ENCODE measurements at regions not wholly inside any gene's neighbourhood (a gene's known extent, or its start where the extent isn't known, plus 50 kb on each side); places are given as distances from the start of the nearest gene placed in this dataset.

DNA sequence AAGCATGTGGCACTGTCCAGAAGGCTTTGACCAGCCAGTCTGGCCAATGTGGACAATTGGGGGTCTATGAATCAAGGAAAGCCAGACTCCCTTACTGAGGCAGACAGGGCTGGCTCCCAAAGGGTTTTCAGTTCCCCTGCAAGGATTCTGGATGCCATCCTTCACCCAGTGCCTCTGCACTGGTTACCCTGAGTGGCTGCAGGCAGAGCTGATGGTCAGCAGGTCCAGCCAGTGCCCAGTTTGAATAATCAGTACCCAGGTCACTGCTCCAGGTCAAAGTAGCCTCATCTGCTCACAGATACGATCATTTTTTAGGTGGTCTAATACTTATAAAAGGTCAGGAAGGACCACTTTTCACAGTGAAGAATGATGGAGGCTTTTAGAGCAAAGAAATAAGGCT lies 52.2 kb upstream of the MAMLD1 start:
- WGBS, 2 donors: 80% methylated on average over 1 of the region's 1 CpG; no CpG with 5 or more reads in 1 of the 2 donors
- DNase-seq: no peak
- no peak for TF ChIP-seq POLR2A (IDR thresholded peaks at IDR 0.05)
- TF ChIP-seq, protein P1, sequence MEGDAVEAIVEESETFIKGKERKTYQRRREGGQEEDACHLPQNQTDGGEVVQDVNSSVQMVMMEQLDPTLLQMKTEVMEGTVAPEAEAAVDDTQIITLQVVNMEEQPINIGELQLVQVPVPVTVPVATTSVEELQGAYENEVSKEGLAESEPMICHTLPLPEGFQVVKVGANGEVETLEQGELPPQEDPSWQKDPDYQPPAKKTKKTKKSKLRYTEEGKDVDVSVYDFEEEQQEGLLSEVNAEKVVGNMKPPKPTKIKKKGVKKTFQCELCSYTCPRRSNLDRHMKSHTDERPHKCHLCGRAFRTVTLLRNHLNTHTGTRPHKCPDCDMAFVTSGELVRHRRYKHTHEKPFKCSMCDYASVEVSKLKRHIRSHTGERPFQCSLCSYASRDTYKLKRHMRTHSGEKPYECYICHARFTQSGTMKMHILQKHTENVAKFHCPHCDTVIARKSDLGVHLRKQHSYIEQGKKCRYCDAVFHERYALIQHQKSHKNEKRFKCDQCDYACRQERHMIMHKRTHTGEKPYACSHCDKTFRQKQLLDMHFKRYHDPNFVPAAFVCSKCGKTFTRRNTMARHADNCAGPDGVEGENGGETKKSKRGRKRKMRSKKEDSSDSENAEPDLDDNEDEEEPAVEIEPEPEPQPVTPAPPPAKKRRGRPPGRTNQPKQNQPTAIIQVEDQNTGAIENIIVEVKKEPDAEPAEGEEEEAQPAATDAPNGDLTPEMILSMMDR (IDR thresholded peaks at IDR 0.05): no peak

GRCh38 chrX:150312931-150313330 lies 50.2 kb upstream of the MAMLD1 start:
- WGBS, 2 donors: 50% methylated on average over 2 of the region's 3 CpGs; no CpG with 5 or more reads in 1 of the 2 donors
- intact Hi-C loops (cut with DNase I): no loop called here
- Histone ChIP-seq H3K27me3 (no peaks in the 10 kb centered on the region), H3K27ac (no peak overlapping the region), H3K4me1 (no peaks in the 10 kb centered on the region), H3K4me3 (no peak overlapping the region), H3K36me3 (no peaks in the 10 kb centered on the region), H3K9me3 (no peaks in the 10 kb centered on the region)
- no peak for DNase-seq
- no peak for TF ChIP-seq POLR2A (IDR thresholded peaks at IDR 0.05)
- TF ChIP-seq, protein P1 (IDR thresholded peaks at IDR 0.05): no peak

More for the DNA sequence above, 52.2 kb upstream of the MAMLD1 start:
- Histone ChIP-seq H3K9me3 (no peaks in the 10 kb centered on the region), H3K27me3 (no peaks in the 10 kb centered on the region), H3K4me1 (no peaks in the 10 kb centered on the region), H3K36me3 (no peaks in the 10 kb centered on the region), H3K4me3 (no peak overlapping the region), H3K27ac (no peak overlapping the region)
- intact Hi-C loops (cut with DNase I): no loop called here

Small RNAs in the stretch of these regions (small RNA-seq; reads per million reads assigned to genes)
- gene MIR2114: 0 to 0.15 (median 0.07) reads per million in 4 donors
